ENCODE measurements at regions not wholly inside any gene's neighbourhood (a gene's known extent, or its start where the extent isn't known, plus 50 kb on each side); places are given as distances from the start of the nearest gene placed in this dataset.

DNA sequence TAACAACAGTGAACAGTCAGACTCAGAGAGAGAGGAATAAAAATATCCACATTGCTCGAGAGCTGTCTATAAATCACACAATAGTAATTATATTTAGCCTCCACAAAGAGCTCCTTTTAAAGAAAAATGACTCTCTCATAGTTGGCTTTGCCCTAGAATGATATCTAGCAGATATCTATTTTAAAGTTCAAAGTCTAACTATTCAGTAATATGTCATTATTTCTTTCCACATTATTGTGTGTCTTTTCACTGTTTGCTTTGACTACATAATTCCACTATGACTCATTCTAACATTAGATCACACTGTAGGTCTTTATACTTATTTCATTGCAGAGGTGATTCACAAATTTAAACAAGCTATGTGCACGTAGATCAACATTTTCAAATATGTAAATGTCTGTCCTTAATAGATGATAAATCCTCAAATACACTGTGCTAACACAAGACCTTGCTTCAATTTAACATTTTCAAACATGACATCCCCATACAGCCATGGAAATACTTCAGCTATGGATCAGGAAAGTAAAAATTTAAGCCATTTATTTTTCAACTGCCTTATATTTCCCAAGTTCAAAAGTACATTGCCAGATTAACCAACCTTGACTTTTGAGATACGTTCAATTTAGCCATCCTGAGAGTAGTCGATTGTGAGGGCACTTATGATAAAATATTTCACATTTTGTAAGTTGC, 99.9 kb upstream of the AKR1E2 start:
- no peak for DNase-seq (ENCODE audit: low read depth in 1 of 2, low spot score in 1 of 2)
- TF ChIP-seq CTCF (IDR thresholded peaks at IDR 0.05; ENCODE audit: insufficient read depth, low read length) (no peak), SPI1 (IDR thresholded peaks at IDR 0.05; ENCODE audit: borderline replicate concordance, low read depth) (no peak), GABPA (IDR thresholded peaks at IDR 0.05; ENCODE audit: low read depth) (no peak), POLR2AphosphoS5 (IDR thresholded peaks at IDR 0.05; ENCODE audit: low read depth) (no peak)
- Histone ChIP-seq H3K4me3 (replicated peaks; ENCODE audit: insufficient read depth, low read length) (no peak overlapping the region), H3K27me3 (ENCODE audit: insufficient read depth, poor library complexity, severe bottlenecking) (no peaks in the 10 kb centered on the region), H3K27ac (replicated peaks) (no peak overlapping the region)

DNA sequence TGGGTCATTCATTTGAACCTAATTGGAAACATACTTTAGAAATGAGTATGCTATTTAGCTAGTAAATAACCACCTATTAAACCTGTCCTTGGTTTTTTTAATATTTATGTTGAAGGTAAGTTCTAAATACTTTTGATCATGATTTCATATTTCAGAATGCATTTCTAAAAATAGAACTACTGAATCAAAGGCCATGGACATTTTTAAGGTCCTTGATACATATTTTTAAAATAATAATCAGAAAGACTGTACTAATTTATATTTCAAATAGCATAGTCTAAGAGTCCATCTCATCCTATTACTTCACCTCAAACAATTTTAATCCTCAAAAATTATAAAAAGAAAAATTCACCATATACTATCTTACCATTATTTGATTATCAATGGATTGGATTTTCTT, 102.1 kb upstream of the AKR1E2 start:
- DNase-seq (ENCODE audit: low read depth in 1 of 2, low spot score in 1 of 2), result no peak
- no peak overlapping the region for H3K4me3 ChIP-seq (replicated peaks; ENCODE audit: insufficient read depth, low read length)
- TF ChIP-seq GABPA (IDR thresholded peaks at IDR 0.05; ENCODE audit: low read depth), result no peak
- H3K27ac ChIP-seq (replicated peaks), result no peak overlapping the region
- no peaks in the 10 kb centered on the region for H3K27me3 ChIP-seq (ENCODE audit: insufficient read depth, poor library complexity, severe bottlenecking)

- H3K27me3 ChIP-seq (ENCODE audit: insufficient read depth, poor library complexity, severe bottlenecking), result no peaks in the 10 kb centered on the region
- no peak overlapping the region for H3K4me3 ChIP-seq (replicated peaks; ENCODE audit: insufficient read depth, low read length)
- TF ChIP-seq POLR2AphosphoS5 (IDR thresholded peaks at IDR 0.05; ENCODE audit: low read depth) (no peak), CTCF (IDR thresholded peaks at IDR 0.05; ENCODE audit: insufficient read depth, low read length) (no peak), SPI1 (IDR thresholded peaks at IDR 0.05; ENCODE audit: borderline replicate concordance, low read depth) (no peak), GABPA (IDR thresholded peaks at IDR 0.05; ENCODE audit: low read depth) (no peak)
- TF ChIP-seq, protein P1, sequence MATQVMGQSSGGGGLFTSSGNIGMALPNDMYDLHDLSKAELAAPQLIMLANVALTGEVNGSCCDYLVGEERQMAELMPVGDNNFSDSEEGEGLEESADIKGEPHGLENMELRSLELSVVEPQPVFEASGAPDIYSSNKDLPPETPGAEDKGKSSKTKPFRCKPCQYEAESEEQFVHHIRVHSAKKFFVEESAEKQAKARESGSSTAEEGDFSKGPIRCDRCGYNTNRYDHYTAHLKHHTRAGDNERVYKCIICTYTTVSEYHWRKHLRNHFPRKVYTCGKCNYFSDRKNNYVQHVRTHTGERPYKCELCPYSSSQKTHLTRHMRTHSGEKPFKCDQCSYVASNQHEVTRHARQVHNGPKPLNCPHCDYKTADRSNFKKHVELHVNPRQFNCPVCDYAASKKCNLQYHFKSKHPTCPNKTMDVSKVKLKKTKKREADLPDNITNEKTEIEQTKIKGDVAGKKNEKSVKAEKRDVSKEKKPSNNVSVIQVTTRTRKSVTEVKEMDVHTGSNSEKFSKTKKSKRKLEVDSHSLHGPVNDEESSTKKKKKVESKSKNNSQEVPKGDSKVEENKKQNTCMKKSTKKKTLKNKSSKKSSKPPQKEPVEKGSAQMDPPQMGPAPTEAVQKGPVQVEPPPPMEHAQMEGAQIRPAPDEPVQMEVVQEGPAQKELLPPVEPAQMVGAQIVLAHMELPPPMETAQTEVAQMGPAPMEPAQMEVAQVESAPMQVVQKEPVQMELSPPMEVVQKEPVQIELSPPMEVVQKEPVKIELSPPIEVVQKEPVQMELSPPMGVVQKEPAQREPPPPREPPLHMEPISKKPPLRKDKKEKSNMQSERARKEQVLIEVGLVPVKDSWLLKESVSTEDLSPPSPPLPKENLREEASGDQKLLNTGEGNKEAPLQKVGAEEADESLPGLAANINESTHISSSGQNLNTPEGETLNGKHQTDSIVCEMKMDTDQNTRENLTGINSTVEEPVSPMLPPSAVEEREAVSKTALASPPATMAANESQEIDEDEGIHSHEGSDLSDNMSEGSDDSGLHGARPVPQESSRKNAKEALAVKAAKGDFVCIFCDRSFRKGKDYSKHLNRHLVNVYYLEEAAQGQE (IDR thresholded peaks at IDR 0.05; ENCODE audit: insufficient replicate concordance, low read depth), result no peak
- no peak overlapping the region for H3K27ac ChIP-seq (replicated peaks)
- no peak for DNase-seq (ENCODE audit: low read depth in 1 of 2, low spot score in 1 of 2)
Measured at GRCh38 chr10:4721999-4722753, 103.8 kb upstream of the AKR1E2 start.

- H3K27ac ChIP-seq (replicated peaks), result no peak overlapping the region
- TF ChIP-seq GABPA (IDR thresholded peaks at IDR 0.05; ENCODE audit: low read depth), result no peak
- no peak for DNase-seq (ENCODE audit: low read depth in 1 of 2, low spot score in 1 of 2)
Measured at GRCh38 chr10:4720463-4720862, 105.5 kb upstream of the AKR1E2 start.

GRCh38 chr10:4719671-4720070, 106.3 kb upstream of the AKR1E2 start:
- Histone ChIP-seq H3K4me3 (replicated peaks; ENCODE audit: insufficient read depth, low read length) (no peak overlapping the region), H3K27me3 (ENCODE audit: insufficient read depth, poor library complexity, severe bottlenecking) (no peaks in the 10 kb centered on the region), H3K27ac (replicated peaks) (no peak overlapping the region)
- TF ChIP-seq, protein P1 (IDR thresholded peaks at IDR 0.05; ENCODE audit: insufficient replicate concordance, low read depth), result no peak
- no peak for TF ChIP-seq POLR2AphosphoS5 (IDR thresholded peaks at IDR 0.05; ENCODE audit: low read depth)
- TF ChIP-seq SPI1 (IDR thresholded peaks at IDR 0.05; ENCODE audit: borderline replicate concordance, low read depth), result no peak
- TF ChIP-seq CTCF (IDR thresholded peaks at IDR 0.05; ENCODE audit: insufficient read depth, low read length), result no peak
- no peak for TF ChIP-seq GABPA (IDR thresholded peaks at IDR 0.05; ENCODE audit: low read depth)
- DNase-seq (ENCODE audit: low read depth in 1 of 2, low spot score in 1 of 2), result no peak

More at GRCh38 chr10:4720463-4720862, 105.5 kb upstream of the AKR1E2 start:
- H3K4me3 ChIP-seq (replicated peaks; ENCODE audit: insufficient read depth, low read length), result no peak overlapping the region
- H3K27me3 ChIP-seq (ENCODE audit: insufficient read depth, poor library complexity, severe bottlenecking), result no peaks in the 10 kb centered on the region
